NOMO-1 treated with DMSO at 0.1 percent for 48 hours (cell line): ENCODE measurements at regions not wholly inside any gene's neighbourhood (a gene's known extent, or its start where the extent isn't known, plus 50 kb on each side); places are given as distances from the start of the nearest gene placed in this dataset.
"Not testable (repeated sequence)": the region's sequence is repeated elsewhere in the genome, so short reads cannot be mapped to it uniquely, and the experiment has no call there.

Experiments
- DNase-seq: peaks from one replicate; lab custom pipeline; 2025; ENCODE audit not compliant: unreplicated experiment; lab: John Stamatoyannopoulos, UW

DNA sequence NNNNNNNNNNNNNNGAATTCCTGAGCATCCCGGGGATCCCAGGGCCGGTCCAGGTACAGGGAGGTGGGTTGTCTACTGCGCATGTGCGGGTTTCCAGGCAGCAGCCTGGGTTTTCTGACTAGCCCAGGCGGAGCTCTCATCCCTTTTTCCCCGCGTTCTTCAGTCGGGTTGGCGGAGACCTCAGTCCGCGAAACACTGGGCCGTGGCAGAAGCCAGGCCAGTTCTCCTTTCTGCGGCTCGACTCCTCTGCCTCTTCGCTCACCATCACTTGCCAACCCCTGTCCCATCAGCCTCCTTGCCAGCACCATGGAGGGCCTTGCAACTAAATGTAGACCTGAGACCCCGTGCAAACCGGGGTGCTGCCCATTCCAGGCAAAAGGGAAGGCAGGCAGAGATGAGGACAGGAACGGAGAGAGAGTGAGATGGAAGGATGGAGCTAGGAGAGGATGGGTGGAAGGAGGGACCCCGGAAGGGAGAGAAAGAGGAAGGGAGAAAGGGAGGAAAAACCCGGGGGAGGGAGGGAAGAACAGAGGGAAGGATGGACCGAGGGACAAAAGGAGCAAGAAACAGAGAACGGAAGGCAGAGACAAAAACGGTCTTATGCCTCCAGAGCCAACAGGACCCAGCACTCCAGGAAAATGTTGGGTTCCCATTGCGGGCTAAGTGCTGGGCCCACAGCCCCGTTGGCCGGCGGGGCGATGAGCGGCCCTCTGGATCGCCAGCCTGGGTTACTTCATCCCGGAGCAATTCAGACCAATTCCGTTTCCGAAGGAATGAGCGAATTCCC lies 445.4 kb upstream of the DEFB115 start:
- peak; percentile 19 for DNase-seq

DNA sequence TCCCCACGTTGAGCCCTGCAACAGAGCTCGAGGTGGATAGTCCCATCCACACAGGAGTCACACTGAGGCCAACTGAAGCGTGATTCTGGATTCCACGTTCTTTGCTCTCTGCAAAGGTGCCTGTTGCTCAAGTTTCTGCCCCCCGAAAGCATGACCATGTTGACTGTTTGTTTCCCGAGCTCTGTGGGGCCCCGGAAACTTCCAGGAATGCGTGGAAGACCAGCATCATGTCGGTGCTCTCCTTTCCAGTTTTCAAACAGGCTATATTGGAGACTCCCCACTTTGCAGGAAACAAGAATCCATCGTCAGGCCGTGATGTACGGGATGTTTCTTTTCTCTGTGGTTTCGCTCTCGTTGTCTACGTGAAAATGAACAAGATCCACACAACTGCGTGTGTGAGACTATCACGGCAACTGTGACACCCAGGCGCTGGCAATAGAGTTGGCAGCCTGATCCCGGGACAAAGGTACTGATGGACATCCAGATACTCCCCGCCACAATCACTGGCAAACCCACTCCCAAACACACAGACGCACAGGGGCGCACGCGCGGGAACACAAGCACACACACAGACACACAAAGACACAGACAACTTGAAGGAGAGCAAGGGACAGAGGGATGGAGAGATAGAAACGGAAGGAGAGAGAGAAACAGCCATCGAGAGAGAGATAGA lies 444.6 kb upstream of the DEFB115 start:
- no peak for DNase-seq

DNA sequence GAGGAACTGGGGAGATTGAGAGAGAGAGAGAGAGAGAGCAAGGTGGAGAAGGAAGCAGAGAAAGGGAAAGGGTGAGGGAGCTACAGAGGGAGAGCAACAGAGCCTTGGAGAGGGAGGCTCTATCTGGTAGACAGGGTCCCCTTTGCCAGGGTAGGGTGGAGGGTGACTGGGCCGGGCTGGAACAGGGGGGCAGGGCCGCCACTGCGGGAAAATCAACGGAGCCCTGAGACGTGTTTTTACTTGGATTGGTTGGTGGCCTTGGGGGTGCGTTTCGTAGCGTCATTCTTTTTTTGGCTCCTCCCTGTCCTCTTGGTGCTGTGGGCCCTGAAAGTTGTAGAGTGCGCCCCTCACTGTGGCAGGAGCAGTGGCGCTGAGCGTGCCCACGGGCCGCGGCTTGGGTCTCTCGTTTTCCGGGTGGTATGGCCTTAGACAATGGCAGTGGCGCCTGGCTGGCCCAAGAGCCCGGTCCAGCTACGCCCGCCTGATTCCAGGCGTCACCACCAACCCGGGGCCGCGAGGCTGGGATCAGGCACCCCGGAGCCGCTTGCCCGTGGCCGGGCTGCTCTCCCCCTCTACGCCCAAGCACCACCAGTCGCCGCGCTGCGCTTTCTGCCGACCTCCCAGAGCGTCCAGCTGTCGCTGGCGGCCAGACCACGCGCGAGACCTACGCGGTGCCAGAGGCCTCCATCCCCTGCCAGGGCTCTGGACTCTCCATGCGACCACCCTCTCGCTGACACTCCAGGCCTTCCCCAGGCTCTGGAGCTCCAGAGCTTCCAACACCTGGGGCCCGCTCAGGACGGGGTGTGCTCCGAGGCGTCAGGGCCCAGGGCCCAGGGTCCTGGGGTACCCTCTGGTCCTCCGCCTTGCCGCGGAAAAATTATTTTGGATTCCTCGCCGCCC lies 443.8 kb upstream of the DEFB115 start:
- DNase-seq, result not testable (repeated sequence)

DNA sequence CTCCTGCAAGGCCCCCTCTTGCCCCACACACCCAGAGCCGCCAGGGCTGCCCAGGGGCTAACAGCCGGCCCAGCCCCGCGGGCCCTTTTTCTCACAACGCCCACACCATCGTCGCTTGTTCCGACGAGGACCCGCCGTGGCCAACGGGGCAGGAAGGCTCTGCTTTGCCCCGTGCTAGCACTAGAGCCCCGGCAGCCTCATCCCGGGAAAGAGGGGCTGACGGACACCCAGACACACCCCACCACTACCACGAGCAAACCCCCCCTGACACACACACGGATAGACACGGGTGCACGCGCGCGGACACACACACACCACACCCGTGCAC lies 443.2 kb upstream of the DEFB115 start:
- DNase-seq, result not testable (repeated sequence)

DNA sequence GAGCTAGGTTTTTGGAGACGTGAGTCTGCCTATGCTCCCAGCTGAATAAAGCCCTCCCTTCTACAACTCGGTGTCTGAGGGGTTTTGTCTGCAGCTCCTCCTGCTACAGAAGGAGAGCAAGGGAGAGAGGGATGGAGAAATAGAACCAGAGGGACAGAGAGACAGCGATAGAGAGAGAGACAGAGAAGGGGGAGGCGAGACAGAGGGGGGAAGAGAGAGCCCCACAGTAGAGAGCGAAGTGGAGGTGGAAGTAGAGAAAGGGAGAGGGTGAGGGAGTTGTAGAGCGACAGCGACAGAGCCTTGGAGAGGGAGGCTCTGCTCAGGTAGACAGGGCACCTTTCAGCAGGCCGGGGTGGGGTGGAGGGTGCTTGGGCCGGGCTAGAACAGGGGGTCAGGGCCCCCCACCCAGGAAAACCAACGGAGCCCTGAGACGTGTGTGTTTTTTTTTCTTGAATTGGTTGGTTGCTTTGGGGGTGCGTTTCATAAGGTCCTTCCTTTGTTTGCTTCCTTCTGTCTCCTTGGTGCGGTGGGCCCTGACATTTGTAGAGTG lies 442.4 kb upstream of the DEFB115 start:
- DNase-seq, result not testable (repeated sequence)

DNA sequence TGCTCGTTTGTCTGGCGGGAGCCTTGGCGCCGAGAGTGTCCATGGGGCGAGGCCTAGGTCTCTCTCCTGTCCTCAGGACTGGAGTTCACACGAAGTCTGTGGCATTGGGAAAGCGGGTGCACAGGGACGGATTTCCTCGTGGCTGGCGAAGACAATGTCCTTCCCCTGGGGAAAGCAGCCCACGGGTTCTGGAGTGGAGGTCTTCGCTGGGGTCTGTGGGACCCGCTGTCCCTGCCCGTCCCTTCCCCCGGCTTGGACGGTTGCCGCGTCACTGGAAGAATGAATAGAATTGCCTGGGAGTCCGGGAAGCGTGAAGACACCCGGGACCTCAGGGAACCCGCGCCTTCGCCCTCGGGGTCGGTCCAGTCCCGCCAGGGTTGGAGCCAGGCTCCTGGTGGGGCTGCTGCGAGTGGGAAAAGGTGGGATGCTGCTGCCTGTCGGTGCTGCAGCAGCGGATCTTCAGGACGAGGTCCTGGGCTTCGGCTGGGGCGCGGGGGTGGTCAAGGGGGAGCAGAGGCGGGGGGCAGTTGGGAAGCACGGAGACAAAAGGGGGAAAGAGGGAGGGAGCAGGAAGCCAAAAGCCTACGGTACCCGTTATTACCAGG lies 441.8 kb upstream of the DEFB115 start:
- no peak for DNase-seq

DNA sequence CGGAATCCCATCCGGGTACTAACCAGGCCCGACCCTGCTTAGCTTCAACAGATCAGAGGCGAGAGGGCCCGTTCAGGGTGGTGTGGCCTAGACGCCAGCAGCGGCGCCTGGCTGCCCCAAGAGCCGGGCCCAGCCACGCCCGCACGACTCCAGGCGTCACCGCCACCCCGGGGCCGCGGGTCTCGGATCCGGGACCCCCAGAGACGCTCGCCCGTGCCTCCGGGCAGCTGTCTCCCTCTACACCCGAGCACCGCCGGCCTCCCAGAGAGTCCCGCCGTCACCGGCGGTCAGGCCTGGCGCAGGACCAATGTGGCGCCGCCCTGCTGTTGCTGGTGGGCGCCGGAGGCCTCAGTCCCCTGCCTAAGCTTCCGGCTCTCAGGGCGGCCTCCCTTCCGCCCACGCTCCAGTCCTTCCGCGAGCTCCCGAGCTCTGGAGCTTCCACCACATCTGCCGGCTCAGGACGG lies 441.2 kb upstream of the DEFB115 start:
- no peak for DNase-seq

DNA sequence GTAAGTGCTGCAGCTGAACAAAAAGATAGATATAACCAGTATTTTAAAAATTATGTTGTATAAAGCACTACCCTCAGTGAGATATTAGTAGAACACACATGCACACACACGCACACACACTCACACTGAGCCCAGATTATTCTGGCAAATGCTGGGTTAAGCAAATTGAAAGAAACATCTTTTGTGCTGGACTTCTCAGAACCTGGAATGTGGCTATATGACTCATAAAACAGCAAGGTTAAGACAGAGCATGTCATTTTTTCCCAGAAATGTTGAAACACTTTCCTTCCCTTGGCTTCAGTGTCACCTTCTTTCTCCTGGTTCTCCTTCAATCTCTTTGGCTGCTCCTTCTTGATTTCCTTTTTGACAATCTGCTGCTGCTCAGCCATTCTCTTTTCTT lies 435.8 kb upstream of the DEFB115 start:
- DNase-seq, result not testable (repeated sequence)

DNA sequence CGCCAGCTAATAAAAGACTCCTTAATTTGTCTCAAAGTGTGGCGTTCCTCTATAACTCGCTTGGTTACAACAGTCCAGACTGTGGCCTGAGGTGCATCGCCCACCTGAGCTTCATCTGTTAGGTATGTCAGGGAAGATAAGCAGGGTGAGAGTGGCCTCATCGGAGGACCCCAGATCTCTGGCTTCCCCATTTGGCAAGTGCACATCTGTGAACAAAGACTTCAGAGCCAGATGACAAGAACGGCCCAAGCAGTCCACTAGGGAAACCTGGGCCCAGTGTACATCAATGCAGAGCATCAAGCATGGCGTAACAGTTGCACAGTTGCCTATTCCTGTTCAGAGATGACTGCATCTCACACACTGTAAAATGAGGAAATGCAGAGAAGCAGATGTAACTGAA lies 432.8 kb upstream of the DEFB115 start:
- not testable (repeated sequence) for DNase-seq

DNA sequence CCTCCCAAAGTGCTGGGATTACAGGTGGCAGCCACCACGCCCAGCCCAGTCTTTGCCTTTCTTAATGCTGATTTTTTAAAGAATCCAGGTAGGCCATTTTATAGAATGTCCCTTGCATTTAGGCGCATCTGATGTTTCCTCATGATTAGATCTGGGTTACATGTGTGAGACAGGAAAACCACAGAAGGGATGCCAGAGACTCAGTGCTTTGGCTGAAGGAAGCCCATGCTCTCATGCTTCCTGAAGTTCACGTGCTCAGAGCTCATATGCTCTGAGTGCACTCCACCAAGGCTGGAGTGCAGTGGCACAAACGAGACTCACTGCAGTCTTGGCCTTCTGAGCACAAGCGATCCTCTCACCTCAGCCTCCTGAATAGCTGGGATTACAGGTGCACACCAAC lies 411.5 kb upstream of the DEFB115 start:
- not testable (repeated sequence) for DNase-seq

DNA sequence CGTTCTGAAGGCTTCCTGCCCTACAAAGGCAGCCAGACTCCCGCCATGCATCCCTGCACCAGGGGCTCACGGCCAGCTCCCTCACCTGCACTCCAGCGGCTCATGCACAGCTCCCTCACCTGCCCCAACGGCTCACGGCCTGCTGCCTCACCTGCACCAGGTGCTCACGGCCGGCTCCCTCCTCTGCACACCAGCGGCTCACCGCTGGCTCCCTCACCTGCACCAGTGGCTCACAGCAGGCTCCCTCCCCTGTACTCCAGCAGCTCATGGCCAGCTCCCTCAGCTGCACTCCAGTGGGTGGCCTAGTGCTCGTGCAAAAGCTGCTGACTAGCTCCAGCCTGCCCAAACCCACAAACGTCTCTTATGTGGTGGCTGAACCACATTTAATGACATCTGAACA lies 389.2 kb upstream of the DEFB115 start:
- DNase-seq, result not testable (repeated sequence)

DNA sequence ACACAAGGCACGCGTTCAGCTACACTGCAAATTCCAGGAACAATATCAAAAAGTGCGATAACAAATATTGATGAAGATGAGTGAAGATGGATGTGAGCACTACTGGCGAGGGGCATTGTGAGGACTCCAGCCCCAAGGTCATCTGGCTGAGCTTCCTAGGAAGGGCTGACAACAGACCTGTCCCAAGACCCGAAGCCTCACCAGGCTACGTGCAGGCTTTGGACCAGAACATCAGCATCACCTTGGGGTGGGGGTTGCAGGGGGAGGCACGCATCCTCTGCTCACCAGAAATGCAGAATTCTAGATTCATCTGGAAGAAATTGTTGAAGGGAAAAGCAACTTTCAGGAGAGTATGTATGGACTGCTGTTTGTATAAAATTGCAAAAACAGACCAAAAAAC lies 386.3 kb upstream of the DEFB115 start:
- not testable (repeated sequence) for DNase-seq

DNA sequence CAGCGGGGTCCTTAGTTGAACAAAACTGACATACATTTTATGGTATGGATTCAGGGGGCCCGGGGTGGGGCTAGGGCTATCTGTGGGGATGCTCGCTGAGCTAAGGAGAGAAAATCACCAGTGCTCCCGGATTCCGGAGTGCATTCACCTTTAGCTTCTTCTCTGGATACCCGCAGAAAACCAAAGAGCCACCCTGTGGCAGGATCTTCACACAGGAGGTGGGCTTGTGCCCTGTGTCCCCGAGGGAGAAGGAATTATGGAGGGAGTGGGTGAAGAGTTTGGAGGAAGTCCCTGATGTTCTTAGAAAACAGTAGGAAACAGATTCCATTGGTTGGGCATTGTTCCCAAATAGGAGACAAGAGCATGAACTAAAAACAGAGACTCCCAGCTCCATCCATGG lies 385.2 kb upstream of the DEFB115 start:
- DNase-seq, result not testable (repeated sequence)

DNA sequence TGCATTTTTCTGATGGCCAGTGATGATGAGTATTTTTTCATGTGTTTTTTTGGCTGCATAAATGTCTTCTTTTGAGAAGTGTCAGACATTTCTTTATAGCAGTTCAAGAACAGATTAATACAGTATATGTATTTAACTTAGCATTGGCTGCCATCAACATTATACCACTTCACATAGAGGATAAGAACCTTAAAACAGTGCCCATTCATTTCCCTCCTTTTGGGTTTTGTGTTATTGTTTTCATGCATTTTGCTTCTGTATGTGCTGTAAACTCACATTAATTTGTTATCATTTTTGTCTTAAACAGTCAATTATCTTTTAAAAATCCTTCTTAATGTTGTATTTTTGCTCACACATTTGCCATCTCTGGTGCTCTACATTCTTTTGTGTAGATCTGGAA lies 381.6 kb upstream of the DEFB115 start:
- DNase-seq, result not testable (repeated sequence)

DNA sequence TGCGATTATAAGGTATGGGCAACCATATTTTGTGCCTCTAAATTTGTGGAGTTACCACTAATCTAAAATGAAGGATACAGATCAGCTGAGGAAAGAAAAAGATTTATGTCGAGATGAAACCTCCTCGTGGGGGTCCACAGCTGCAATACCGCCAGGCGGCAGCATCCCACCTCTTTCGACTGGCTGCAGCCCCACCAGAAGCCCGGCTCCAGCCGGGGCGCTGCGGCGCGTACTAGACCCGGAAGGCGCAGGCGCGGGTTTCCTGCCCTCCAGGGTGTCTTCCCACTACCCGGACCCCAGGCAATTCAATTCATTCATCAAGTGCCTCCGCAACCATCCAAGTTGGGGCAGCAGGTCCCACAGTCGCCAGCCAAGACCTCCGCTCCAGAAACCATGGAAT lies 366.1 kb upstream of the DEFB115 start:
- DNase-seq, result not testable (repeated sequence)

DNA sequence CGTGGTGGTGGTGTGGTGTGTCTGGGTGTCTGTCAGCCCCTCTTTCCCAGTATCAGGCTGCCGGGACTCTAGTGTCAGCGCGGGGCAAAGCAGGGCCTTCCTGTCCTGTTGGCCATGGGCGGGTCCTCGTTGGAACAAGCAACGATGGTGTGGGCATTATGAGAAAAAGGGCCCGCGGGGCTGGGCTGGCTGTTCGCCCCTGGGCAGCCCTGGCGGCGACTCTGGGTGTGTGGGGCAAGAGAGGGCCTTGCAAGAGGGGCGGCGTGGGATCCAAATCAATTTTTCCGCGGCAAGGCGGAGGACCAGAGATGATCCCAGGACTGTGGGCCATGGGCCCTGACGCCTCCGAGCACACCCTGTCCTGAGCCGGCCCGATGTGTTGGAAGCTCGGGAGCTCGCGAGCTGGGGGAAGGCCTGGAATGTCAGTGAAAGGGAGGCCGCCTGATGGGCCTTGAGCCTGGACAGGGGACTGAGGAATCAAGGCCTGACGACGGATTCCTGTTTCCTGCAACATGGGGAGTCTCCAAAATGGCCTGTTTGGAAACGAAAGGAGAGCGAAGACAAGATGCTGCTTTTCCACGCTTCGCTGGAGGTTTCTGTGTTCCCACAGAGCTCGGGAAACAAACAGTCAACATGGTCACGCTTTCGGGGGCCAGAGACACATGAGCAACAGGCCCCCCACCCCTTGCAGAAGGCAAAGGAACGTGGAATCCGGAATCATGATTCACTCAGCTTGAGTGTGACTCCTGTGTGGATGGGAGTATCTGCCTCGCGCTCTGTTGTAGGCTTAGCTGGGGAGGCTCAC lies 364.7 kb upstream of the DEFB115 start:
- DNase-seq, result no peak

DNA sequence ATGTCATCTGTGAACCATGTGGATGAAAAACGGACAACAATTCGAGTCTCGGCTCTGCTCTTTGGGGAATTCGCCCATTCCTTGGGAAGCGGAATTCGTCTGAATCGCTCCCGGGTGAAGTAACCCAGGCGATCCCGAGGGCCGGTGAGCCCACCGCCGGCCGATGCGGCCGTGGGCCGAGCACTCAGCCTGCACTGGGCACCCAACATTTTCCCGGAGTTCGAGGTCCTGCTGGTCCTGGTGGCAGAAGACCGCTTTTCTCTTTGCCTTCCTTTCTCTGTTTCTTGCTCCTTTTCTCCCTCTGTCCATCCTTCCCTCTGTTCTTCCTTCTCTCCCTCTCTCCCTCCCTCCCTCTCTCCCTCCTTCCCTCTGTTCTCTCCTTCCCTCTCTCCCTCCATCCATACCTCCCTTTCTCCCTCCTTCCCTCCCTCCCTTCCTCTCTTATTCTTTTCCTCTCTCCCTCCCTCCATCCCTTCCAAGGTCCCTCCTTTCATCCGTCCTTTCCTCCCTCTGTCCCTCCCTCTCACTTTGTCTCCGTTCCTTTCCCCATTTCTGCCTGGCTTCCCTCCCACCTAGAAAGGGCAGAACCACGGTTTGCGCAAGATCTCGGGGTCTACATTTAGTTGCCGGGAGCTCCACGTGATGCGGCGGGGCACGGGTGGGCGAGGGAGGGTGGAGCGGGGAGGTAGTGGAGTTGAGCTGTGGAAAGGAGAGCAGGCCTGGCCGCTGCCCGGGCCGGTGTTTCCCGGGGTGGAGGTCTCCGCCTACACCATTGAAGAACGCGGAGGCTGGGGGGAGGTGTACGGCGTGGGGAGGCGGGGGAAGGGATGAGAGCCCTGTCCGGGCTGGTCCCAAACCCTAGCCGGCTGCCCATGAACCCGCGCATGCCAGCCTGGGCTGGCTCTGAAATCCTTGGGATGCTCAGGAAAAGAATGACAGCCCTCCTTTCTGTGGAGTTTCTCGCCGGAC lies 363.8 kb upstream of the DEFB115 start:
- not testable (repeated sequence) for DNase-seq

DNA sequence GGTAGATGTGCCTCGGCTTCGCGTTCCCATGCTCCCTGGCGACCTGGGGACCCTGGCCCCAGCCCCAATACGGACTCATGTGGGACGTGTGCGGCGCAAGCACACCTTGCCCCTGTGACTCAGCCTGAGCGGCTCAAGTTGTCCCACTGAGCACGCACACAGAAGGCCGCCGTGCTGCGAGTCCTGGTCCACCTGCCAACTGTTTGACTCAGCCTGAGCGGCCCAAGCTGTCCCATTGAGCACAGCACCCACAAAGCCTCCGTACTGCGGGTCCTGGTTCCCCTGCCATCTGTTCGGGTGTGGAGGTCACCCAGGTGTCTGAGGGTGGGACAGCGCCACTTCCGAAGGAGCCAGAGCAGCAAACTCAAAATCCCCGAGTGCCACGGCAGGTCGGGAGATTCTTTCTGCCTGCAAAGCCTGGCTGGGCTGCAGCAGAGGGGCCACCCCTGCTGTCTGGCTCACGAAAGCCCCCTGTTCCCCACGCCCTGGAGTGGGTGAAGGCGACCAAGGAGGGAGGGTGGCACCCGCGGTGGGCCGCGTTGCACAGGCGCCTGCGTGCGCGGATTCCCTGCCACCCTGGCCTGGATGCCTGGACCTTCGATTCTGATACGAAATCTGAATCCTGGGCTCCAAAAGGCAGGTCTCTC lies 362.6 kb upstream of the DEFB115 start:
- not testable (repeated sequence) for DNase-seq
